Upper lobe of right lung (tissue), 1 donor: ENCODE measurements at regions not wholly inside any gene's neighbourhood (a gene's known extent, or its start where the extent isn't known, plus 50 kb on each side); places are given as distances from the start of the nearest gene placed in this dataset.

ENCODE experiments used
- ATAC-seq: fragments of 200-7000 bp; cut with Tn5 transposase; one replicate; pipeline ENCODE4 v1.9.1; 2020; ENCODE audit warnings: mild to moderate bottlenecking, moderate library complexity
- DNase-seq: peaks from one replicate; pipeline ENCODE4 v3.0.0-alpha.2; 2020
- H3K27ac ChIP-seq: fragments of 200-600 bp; one replicate; pipeline ENCODE4 v1.8.0; 2022
- H3K27me3 ChIP-seq: fragments of 200-600 bp; one replicate; pipeline ENCODE4 v1.8.0; 2022; ENCODE audit warnings: mild to moderate bottlenecking
- H3K36me3 ChIP-seq: fragments of 200-600 bp; one replicate; pipeline ENCODE4 v1.8.0; 2022
- H3K4me1 ChIP-seq: fragments of 200-600 bp; one replicate; pipeline ENCODE4 v1.8.0; 2022
- H3K4me3 ChIP-seq: fragments of 200-600 bp; one replicate; pipeline ENCODE4 v1.8.0; 2022; ENCODE audit warnings: mild to moderate bottlenecking
- H3K9me3 ChIP-seq: fragments of 200-600 bp; one replicate; pipeline ENCODE4 v1.8.0; 2022
- intact Hi-C: fragments of 100-400 bp; cut with DNase I; formaldehyde crosslinking; loops from one replicate; pipeline ENCODE4 v1.11.0; 2022
- TF ChIP-seq, protein P1 (sequence below): fragments of 200-600 bp; IDR thresholded peaks from one replicate; pipeline ENCODE4 v1.8.0; 2022; ENCODE audit warnings: antibody characterized with exemption
- donor health status: DM: no; HTN: yes; CAD: no; lungs with severe emphysema.

DNA sequence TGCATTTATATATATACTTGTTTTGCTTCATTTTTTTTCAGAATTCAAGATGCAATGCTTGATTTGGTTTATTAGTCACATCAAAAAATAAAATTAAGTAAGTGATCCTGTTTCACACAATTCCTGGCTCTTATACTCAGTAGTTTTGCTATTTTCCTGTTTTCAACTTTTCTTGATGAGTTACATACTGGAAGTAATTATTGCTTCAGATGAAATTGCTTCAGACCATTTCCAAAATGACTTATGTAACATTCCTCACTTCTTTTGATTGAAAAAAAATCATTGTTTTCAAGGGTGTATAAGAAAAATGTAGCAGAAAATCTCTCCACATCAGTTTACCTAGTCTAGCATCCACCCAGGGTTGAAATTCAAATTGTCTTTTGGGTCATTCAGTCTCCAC lies 65.0 kb downstream of the RGS2 start:
- TF ChIP-seq, protein P1, sequence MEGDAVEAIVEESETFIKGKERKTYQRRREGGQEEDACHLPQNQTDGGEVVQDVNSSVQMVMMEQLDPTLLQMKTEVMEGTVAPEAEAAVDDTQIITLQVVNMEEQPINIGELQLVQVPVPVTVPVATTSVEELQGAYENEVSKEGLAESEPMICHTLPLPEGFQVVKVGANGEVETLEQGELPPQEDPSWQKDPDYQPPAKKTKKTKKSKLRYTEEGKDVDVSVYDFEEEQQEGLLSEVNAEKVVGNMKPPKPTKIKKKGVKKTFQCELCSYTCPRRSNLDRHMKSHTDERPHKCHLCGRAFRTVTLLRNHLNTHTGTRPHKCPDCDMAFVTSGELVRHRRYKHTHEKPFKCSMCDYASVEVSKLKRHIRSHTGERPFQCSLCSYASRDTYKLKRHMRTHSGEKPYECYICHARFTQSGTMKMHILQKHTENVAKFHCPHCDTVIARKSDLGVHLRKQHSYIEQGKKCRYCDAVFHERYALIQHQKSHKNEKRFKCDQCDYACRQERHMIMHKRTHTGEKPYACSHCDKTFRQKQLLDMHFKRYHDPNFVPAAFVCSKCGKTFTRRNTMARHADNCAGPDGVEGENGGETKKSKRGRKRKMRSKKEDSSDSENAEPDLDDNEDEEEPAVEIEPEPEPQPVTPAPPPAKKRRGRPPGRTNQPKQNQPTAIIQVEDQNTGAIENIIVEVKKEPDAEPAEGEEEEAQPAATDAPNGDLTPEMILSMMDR: no peak
- no peak for ATAC-seq
- no peak overlapping the region for H3K4me3 ChIP-seq
- intact Hi-C loops: no loop called here
- no peak for DNase-seq
- no peaks in the 10 kb centered on the region for H3K36me3 ChIP-seq
- no peaks in the 10 kb centered on the region for H3K4me1 ChIP-seq
- no peaks in the 10 kb centered on the region for H3K27me3 ChIP-seq
- no peak overlapping the region for H3K27ac ChIP-seq
- H3K9me3 ChIP-seq: no peaks in the 10 kb centered on the region

DNA sequence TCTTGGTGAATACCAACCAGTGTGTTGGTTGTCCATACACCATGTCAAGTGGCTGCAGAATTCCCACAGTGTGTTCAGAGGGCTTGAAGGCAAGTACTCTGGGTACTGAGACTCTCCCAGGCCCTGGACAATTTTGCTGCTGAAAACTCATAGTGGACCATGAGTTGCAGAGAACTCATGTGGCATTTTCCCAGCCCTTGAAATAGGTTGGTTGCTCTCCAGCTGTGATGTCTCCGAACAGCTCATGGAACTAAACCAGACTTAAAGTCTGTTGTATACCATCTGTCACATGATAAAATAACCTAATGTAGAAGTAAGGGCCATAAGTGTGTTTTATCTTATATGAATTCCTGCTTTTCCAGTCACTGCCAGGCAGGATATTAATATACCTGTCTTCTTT lies 67.8 kb downstream of the RGS2 start:
- intact Hi-C loops: no loop called here
- H3K27ac ChIP-seq: no peak overlapping the region
- no peaks in the 10 kb centered on the region for H3K36me3 ChIP-seq
- ATAC-seq (no peak), DNase-seq (no peak)
- TF ChIP-seq, protein P1: no peak
- no peak overlapping the region for H3K4me3 ChIP-seq
- no peaks in the 10 kb centered on the region for H3K27me3 ChIP-seq
- H3K4me1 ChIP-seq: peaks cover 6% of the 10 kb centered on the region
- no peaks in the 10 kb centered on the region for H3K9me3 ChIP-seq

DNA sequence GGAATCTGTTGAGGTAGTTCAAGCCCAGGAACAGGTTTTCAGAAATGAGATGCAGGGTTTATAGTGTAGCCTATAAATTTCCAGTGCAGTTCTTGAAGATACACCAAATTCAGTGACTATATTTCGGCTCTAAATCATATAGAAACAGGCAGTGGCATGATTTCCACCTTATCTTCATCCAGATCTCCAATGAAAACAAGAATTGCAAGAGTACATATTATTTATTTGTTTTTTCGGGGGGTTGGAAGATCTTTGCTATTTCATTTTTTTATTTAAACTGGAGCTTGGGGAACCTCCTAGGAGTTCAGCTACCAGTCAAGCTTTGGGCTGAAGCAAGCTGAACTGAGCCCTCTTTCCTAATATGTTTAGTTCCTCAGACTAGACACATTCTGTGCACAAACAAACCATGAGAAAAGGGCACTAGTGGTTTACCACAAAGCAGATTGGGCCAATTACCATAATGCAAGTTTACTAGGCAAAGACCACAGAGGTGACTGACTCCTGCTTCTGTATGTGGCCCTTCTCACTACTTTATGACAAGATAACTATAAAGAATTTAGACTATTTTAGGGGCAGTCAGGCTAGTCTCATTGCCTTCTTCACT lies 68.5 kb downstream of the RGS2 start:
- Histone ChIP-seq H3K27me3 (no peaks in the 10 kb centered on the region), H3K9me3 (no peaks in the 10 kb centered on the region), H3K4me3 (no peak overlapping the region), H3K36me3 (no peaks in the 10 kb centered on the region), H3K4me1 (peaks cover 6% of the 10 kb centered on the region), H3K27ac (no peak overlapping the region)
- no peak for DNase-seq
- ATAC-seq: peak; percentile 90
- intact Hi-C loops: no loop called here
- TF ChIP-seq, protein P1: no peak

- ATAC-seq (peak; percentile 42), DNase-seq (no peak)
- H3K27ac ChIP-seq: no peak overlapping the region
- H3K4me1 ChIP-seq: peaks cover 6% of the 10 kb centered on the region
- H3K36me3 ChIP-seq: no peaks in the 10 kb centered on the region
- TF ChIP-seq, protein P1: no peak
- no peak overlapping the region for H3K4me3 ChIP-seq
- H3K9me3 ChIP-seq: no peaks in the 10 kb centered on the region
- intact Hi-C loops: no loop called here
- H3K27me3 ChIP-seq: no peaks in the 10 kb centered on the region
Measured at GRCh38 chr1:192878249-192878648, 69.4 kb downstream of the RGS2 start.

GRCh38 chr1:192879406-192879805 lies 70.6 kb downstream of the RGS2 start:
- H3K4me1 ChIP-seq: peaks cover 6% of the 10 kb centered on the region
- intact Hi-C loops: no loop called here
- DNase-seq (no peak), ATAC-seq (peak; percentile 60)
- H3K27me3 ChIP-seq: no peaks in the 10 kb centered on the region
- no peak overlapping the region for H3K4me3 ChIP-seq
- no peaks in the 10 kb centered on the region for H3K9me3 ChIP-seq
- H3K27ac ChIP-seq: no peak overlapping the region
- TF ChIP-seq, protein P1: no peak
- H3K36me3 ChIP-seq: no peaks in the 10 kb centered on the region

DNA sequence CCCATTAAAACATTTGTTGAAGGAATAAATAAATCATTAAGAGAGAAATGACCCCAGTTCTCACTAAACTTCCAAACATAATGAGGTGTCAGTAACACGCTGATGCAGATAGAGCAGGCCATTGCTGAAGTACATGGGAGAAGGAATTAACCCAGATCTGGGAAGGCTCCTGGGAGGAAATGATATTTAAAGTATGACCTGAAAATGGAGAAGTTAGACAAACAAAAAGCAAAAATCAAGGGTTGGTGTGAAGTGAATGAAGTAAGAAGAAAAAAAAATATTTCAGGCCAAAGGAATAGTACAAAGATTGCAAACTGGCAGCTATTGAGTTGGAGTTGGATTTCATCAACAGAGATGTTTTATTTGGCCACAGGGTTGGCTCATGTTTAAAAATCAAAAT lies 71.4 kb downstream of the RGS2 start:
- no peak for DNase-seq
- Histone ChIP-seq H3K27ac (no peak overlapping the region), H3K4me1 (peaks cover 6% of the 10 kb centered on the region), H3K4me3 (no peak overlapping the region), H3K36me3 (no peaks in the 10 kb centered on the region), H3K9me3 (no peaks in the 10 kb centered on the region), H3K27me3 (no peaks in the 10 kb centered on the region)
- intact Hi-C loops: no loop called here
- TF ChIP-seq, protein P1: no peak
- no peak for ATAC-seq
